ENCODE measurements at regions not wholly inside any gene's neighbourhood (a gene's known extent, or its start where the extent isn't known, plus 50 kb on each side); places are given as distances from the start of the nearest gene placed in this dataset.

- Histone ChIP-seq H3K36me3 (no peaks in the 10 kb centered on the region), H3K27ac (no peak overlapping the region), H3K27me3 (no peaks in the 10 kb centered on the region), H3K4me3 (no peak overlapping the region), H3K4me1 (ENCODE audit: low read depth) (no peaks in the 10 kb centered on the region), H3K9me3 (ENCODE audit: low read depth) (no peaks in the 10 kb centered on the region)
- no peak for DNase-seq (ENCODE audit: low read depth in 1 of 2, low spot score in 1 of 2)
- no peak for TF ChIP-seq CTCF (IDR thresholded peaks at IDR 0.05; ENCODE audit: low read depth, low read length)
Measured at GRCh38 chr1:38142606-38143005, 96.0 kb upstream of the POU3F1 start.

GRCh38 chr1:38141483-38141882 is 94.9 kb upstream of the POU3F1 start:
- Histone ChIP-seq H3K9me3 (ENCODE audit: low read depth) (no peaks in the 10 kb centered on the region), H3K27me3 (no peaks in the 10 kb centered on the region), H3K36me3 (no peaks in the 10 kb centered on the region), H3K4me1 (ENCODE audit: low read depth) (no peaks in the 10 kb centered on the region), H3K4me3 (no peak overlapping the region), H3K27ac (no peak overlapping the region)
- no peak for TF ChIP-seq CTCF (IDR thresholded peaks at IDR 0.05; ENCODE audit: low read depth, low read length)
- DNase-seq (ENCODE audit: low read depth in 1 of 2, low spot score in 1 of 2), result no peak

- Histone ChIP-seq H3K4me1 (ENCODE audit: low read depth) (no peaks in the 10 kb centered on the region), H3K36me3 (no peaks in the 10 kb centered on the region), H3K27me3 (no peaks in the 10 kb centered on the region), H3K4me3 (no peak overlapping the region), H3K27ac (no peak overlapping the region), H3K9me3 (ENCODE audit: low read depth) (no peaks in the 10 kb centered on the region)
- no peak for DNase-seq (ENCODE audit: low read depth in 1 of 2, low spot score in 1 of 2)
- TF ChIP-seq CTCF (IDR thresholded peaks at IDR 0.05; ENCODE audit: low read depth, low read length), result no peak
Measured at GRCh38 chr1:38139738-38140487, 93.3 kb upstream of the POU3F1 start.

GRCh38 chr1:38138498-38139233 is 92.1 kb upstream of the POU3F1 start:
- no peak overlapping the region for H3K27ac ChIP-seq
- no peaks in the 10 kb centered on the region for H3K36me3 ChIP-seq
- H3K27me3 ChIP-seq, result no peaks in the 10 kb centered on the region
- peak; percentile 14 to 95 for DNase-seq (ENCODE audit: low read depth in 1 of 2, low spot score in 1 of 2)
- no peaks in the 10 kb centered on the region for H3K4me1 ChIP-seq (ENCODE audit: low read depth)
- TF ChIP-seq CTCF (IDR thresholded peaks at IDR 0.05; ENCODE audit: low read depth, low read length), result peak; percentile 10
- H3K9me3 ChIP-seq (ENCODE audit: low read depth), result no peaks in the 10 kb centered on the region
- no peak overlapping the region for H3K4me3 ChIP-seq

- Histone ChIP-seq H3K27me3 (no peaks in the 10 kb centered on the region), H3K4me1 (ENCODE audit: low read depth) (no peaks in the 10 kb centered on the region)
Measured at GRCh38 chr1:38137164-38137563, 90.6 kb upstream of the POU3F1 start.

More at GRCh38 chr1:38137164-38137563, 90.6 kb upstream of the POU3F1 start:
- TF ChIP-seq CTCF (IDR thresholded peaks at IDR 0.05; ENCODE audit: low read depth, low read length), result no peak
- no peaks in the 10 kb centered on the region for H3K36me3 ChIP-seq
- H3K27ac ChIP-seq, result no peak overlapping the region
- no peak for DNase-seq (ENCODE audit: low read depth in 1 of 2, low spot score in 1 of 2)
- H3K4me3 ChIP-seq, result no peak overlapping the region
- H3K9me3 ChIP-seq (ENCODE audit: low read depth), result no peaks in the 10 kb centered on the region

Measured in cardiac muscle cell (in vitro differentiated cells and primary cell).